Retinal pigment epithelial cell (primary cell): ENCODE measurements at regions not wholly inside any gene's neighbourhood (a gene's known extent, or its start where the extent isn't known, plus 50 kb on each side); places are given as distances from the start of the nearest gene placed in this dataset.

Source experiments
- DNase-seq: peaks from one replicate; pipeline ENCODE4 v3.0.0-alpha.2; 2010; ENCODE audit warnings: low read depth
- H3K4me3 ChIP-seq: 2 replicates; pipeline ENCODE4 v1.5.1; 2011; ENCODE audit warnings: mild to moderate bottlenecking, low read length, control low read depth, moderate library complexity
- TF ChIP-seq, protein P1 (sequence below): conservative IDR thresholded peaks from 2 replicates; pipeline ENCODE4 v1.5.1; 2011; ENCODE audit warnings: low read depth, low read length, control low read depth, inconsistent platforms

DNA sequence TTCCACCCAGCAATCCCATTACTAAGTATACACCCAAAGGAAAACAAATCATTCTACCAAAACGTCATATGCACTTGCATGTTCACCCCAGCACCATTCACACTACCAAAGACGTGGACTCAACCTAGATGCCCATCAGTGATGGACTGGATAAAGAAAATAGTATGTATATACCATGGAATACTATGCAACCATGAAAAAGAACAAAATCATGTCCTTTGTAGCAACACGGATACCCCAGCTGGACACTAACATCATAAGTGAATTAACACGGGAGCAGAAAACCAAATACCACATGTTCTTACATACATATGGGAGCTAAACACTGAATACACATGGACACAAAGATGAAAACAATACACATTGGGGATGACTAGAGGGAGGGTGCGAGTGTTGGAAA lies 309.1 kb upstream of the KLF3 start:
- no peak for DNase-seq
- no peak overlapping the region for H3K4me3 ChIP-seq
- TF ChIP-seq, protein P1, sequence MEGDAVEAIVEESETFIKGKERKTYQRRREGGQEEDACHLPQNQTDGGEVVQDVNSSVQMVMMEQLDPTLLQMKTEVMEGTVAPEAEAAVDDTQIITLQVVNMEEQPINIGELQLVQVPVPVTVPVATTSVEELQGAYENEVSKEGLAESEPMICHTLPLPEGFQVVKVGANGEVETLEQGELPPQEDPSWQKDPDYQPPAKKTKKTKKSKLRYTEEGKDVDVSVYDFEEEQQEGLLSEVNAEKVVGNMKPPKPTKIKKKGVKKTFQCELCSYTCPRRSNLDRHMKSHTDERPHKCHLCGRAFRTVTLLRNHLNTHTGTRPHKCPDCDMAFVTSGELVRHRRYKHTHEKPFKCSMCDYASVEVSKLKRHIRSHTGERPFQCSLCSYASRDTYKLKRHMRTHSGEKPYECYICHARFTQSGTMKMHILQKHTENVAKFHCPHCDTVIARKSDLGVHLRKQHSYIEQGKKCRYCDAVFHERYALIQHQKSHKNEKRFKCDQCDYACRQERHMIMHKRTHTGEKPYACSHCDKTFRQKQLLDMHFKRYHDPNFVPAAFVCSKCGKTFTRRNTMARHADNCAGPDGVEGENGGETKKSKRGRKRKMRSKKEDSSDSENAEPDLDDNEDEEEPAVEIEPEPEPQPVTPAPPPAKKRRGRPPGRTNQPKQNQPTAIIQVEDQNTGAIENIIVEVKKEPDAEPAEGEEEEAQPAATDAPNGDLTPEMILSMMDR, result no peak

DNA sequence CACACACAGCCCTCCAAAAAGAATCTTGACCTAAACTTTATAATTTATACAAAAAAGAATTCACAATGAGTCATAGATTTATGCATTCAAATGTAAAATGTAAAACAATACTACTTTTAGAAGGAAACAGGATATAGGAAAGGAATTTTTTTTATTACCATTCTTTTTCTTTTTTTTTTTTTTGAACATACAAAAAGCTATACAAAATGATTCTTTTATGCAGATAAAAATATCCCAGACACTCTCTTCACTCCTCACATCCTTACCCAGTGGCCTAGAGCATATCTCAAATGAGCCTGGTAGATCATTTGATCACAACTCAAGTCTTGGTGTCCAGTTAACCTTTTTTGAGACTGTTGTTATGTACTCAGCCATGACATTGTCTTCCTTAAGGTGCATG lies 307.3 kb upstream of the KLF3 start:
- TF ChIP-seq, protein P1, result no peak

GRCh38 chr4:38357546-38357945 lies 306.5 kb upstream of the KLF3 start:
- H3K4me3 ChIP-seq, result no peak overlapping the region
- TF ChIP-seq, protein P1, result no peak
- no peak for DNase-seq

More for the DNA sequence above, 307.3 kb upstream of the KLF3 start:
- DNase-seq, result no peak
- no peak overlapping the region for H3K4me3 ChIP-seq

- TF ChIP-seq, protein P1, result no peak
- DNase-seq, result no peak
Measured at GRCh38 chr4:38359113-38359512, 304.9 kb upstream of the KLF3 start.

GRCh38 chr4:38360201-38360600 lies 303.8 kb upstream of the KLF3 start:
- no peak for DNase-seq
- TF ChIP-seq, protein P1, result no peak
- H3K4me3 ChIP-seq, result no peak overlapping the region

More at GRCh38 chr4:38359113-38359512, 304.9 kb upstream of the KLF3 start:
- no peak overlapping the region for H3K4me3 ChIP-seq

DNA sequence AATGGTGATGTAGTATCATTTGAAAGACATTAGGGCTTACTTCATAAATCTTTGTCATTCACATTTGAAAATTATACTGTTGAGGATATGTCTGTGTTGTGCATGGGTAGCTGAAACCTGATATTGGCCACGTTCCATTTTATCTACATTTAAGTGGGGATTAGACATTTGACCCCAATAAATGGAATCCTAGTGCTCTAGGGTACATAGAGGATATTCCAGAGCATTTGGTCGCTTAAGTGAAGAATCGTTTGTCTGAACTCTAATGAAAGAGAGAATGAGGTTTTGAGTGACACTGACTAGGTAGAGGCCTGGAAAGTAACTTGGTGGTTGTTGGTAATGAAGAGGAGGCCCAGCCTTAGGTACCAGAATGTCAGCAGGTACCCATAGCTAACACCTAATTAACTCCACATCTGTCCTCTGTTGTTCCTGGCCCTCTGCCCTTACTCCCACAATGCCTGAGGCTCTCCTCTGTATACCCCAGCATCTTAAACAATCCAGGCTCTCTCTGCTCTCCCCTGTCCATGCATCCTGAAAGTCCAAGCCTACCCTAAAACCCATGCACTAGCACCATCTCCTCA lies 299.5 kb upstream of the KLF3 start:
- no peak overlapping the region for H3K4me3 ChIP-seq
- TF ChIP-seq, protein P1, result no peak
- DNase-seq, result no peak

DNA sequence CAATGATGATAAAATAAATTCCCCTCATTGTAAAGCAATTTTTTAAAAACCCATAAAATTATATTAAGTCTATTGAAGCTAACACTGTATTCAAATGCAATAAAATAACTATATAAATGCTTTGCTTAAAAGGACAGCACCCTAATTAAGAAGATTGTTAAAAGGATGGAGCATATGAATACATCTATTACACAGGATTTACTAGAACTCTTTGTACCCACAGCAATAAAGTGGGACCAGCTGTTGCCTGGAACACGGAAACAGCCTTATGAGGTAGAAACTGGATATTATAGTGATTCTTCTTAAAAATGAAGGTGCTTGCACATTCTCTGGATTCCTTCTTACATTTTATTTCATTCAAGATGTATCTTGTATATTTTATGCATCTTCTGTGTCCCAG lies 298.7 kb upstream of the KLF3 start:
- TF ChIP-seq, protein P1, result no peak
- H3K4me3 ChIP-seq, result no peak overlapping the region
- DNase-seq, result no peak
